Calu3 (cell line): ENCODE measurements at regions not wholly inside any gene's neighbourhood (a gene's known extent, or its start where the extent isn't known, plus 50 kb on each side); places are given as distances from the start of the nearest gene placed in this dataset.

Experiments
- BruUV-seq: library from RNA; stranded (reverse); fragments of 400-500 nt; replicated peaks from 2 replicates; lab custom pipeline; 2021; lab: Mats Ljungman, UMichigan
- CTCF ChIA-PET: fragments of 300-600 bp; sonication (Branson Sonifier 250); formaldehyde crosslinking; loops from one replicate; lab custom pipeline; 2022; ENCODE audit warnings: antibody characterized with exemption; lab: Charles Lee
- DNase-seq: peaks from one replicate; pipeline ENCODE4 v3.0.0; 2022
- H3K27ac Mint-ChIP-seq: one replicate; pipeline ENCODE4 v1.8.0; 2022; ENCODE audit warnings: mixed read lengths; ENCODE audit not compliant: unreplicated experiment
- H3K27me3 Mint-ChIP-seq: one replicate; pipeline ENCODE4 v1.8.0; 2022; ENCODE audit warnings: mixed read lengths; ENCODE audit not compliant: unreplicated experiment
- H3K36me3 Mint-ChIP-seq: one replicate; pipeline ENCODE4 v1.8.0; 2022; ENCODE audit warnings: mild to moderate bottlenecking, moderate library complexity, mixed read lengths; ENCODE audit not compliant: insufficient read depth, unreplicated experiment
- H3K4me1 Mint-ChIP-seq: one replicate; pipeline ENCODE4 v1.8.0; 2022; ENCODE audit warnings: mild to moderate bottlenecking, low read depth, mixed read lengths; ENCODE audit not compliant: unreplicated experiment
- H3K4me3 Mint-ChIP-seq: one replicate; pipeline ENCODE4 v1.8.0; 2022; ENCODE audit warnings: mild to moderate bottlenecking, low read depth, moderate library complexity, mixed read lengths; ENCODE audit not compliant: unreplicated experiment
- H3K9me3 Mint-ChIP-seq: one replicate; pipeline ENCODE4 v1.8.0; 2022; ENCODE audit warnings: low read depth, mixed read lengths; ENCODE audit not compliant: unreplicated experiment
- intact Hi-C: fragments of 100-400 bp; cut with micrococcal nuclease; formaldehyde crosslinking; loops from one replicate; pipeline ENCODE4 v1.10.0; 2022; ENCODE audit not compliant: unreplicated experiment
- TF ChIP-seq, protein P1 (sequence below): fragments of 200-600 bp; IDR thresholded peaks from one replicate; pipeline ENCODE4 v1.8.0; 2022; ENCODE audit warnings: antibody characterized with exemption; ENCODE audit not compliant: unreplicated experiment

DNA sequence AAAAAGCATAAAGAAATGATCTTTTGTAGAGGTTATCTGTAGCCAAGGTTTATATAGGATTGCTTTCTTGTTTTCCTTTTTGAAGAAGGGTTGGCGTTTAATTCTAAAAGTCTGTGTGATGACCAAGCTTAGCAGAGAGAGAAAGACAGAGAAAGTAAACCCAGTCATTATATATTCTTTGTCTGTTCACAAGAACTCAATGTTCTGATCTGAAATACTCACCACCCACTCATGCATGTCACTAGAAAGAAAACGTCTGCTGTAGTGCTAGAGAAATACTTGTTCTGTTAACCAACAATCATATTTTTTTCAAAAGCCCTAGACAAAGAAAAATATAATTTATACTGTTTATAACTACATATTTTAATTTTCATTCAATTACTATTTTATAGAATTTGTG is 173.7 kb upstream of the SLITRK5 start:
- CTCF ChIA-PET: no interaction called here
- no peak for DNase-seq
- Mint-ChIP-seq H3K4me3 (no peak overlapping the region), H3K36me3 (no peaks in the 10 kb centered on the region), H3K27me3 (no peaks in the 10 kb centered on the region), H3K4me1 (no peaks in the 10 kb centered on the region), H3K27ac (no peak overlapping the region), H3K9me3 (no peaks in the 10 kb centered on the region)
- TF ChIP-seq, protein P1, sequence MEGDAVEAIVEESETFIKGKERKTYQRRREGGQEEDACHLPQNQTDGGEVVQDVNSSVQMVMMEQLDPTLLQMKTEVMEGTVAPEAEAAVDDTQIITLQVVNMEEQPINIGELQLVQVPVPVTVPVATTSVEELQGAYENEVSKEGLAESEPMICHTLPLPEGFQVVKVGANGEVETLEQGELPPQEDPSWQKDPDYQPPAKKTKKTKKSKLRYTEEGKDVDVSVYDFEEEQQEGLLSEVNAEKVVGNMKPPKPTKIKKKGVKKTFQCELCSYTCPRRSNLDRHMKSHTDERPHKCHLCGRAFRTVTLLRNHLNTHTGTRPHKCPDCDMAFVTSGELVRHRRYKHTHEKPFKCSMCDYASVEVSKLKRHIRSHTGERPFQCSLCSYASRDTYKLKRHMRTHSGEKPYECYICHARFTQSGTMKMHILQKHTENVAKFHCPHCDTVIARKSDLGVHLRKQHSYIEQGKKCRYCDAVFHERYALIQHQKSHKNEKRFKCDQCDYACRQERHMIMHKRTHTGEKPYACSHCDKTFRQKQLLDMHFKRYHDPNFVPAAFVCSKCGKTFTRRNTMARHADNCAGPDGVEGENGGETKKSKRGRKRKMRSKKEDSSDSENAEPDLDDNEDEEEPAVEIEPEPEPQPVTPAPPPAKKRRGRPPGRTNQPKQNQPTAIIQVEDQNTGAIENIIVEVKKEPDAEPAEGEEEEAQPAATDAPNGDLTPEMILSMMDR: no peak
- no TSS peak for BruUV-seq
- intact Hi-C loops: no loop called here

DNA sequence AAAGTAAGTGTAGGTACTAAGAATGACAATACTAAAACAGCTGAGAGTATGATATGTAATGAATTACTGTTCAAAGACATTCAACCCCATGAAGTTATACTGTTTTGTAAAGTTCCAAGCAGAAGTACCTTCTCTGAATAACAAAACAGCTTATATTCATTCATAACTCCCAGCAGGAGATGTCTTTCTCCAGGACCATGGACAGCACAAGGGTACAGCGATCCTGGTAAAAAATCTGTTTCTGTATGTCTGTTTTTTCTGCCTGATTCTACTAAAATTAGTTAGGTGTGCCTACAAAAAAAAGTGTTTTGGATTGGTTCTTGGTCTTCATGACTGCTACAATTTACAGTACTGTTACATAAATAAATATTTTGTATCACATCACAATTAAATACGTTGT is 172.5 kb upstream of the SLITRK5 start:
- Mint-ChIP-seq H3K4me1 (no peaks in the 10 kb centered on the region), H3K4me3 (no peak overlapping the region), H3K27me3 (no peaks in the 10 kb centered on the region), H3K9me3 (no peaks in the 10 kb centered on the region), H3K36me3 (no peaks in the 10 kb centered on the region), H3K27ac (no peak overlapping the region)
- CTCF ChIA-PET: no interaction called here
- TF ChIP-seq, protein P1: no peak
- BruUV-seq: no TSS peak
- no peak for DNase-seq
- intact Hi-C loops: no loop called here

DNA sequence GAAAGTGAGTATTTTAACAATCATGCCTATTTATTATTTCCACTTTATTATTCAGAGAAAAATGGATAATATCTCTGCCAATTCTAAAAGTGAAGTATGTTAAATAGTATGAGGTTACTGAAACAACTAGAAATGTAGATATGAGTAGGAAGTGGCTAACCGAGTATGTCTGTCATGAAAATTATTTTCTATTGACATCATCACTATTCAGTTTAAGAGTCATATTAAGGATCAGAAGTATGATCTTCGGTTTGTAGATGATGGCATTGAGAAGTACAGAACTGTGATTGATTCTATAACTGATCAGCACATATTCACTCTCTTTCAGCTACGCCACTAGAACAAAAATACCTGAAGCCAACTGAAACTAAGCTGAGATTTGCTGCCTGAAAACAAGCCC is 146.4 kb upstream of the SLITRK5 start:
- CTCF ChIA-PET: no interaction called here
- Mint-ChIP-seq H3K27ac (no peak overlapping the region), H3K9me3 (peaks cover 3% of the 10 kb centered on the region), H3K27me3 (no peaks in the 10 kb centered on the region), H3K4me3 (no peak overlapping the region), H3K36me3 (no peaks in the 10 kb centered on the region), H3K4me1 (no peaks in the 10 kb centered on the region)
- intact Hi-C loops: no loop called here
- no peak for DNase-seq
- TF ChIP-seq, protein P1: no peak
- BruUV-seq: no TSS peak

DNA sequence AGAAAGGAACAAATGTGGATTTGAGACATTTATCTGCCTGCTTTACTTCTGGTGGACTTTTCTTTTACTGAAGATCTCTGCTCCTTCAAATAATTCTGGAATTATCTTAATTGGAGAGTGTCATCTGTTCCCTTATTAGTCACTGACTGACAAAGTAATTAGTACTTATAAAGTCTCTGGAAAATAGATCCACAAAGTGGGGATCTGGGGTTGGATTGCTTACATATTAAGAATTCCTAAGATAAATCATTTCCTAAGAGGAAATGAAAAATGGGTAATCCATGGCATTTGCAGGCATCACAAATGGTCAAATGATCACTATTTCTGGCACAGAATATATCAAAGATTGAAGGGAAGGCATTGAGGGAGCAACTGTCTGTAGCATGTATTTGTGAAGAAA is 137.4 kb upstream of the SLITRK5 start:
- H3K4me3 Mint-ChIP-seq: no peak overlapping the region
- TF ChIP-seq, protein P1: no peak
- no peaks in the 10 kb centered on the region for H3K27me3 Mint-ChIP-seq

More for the DNA sequence above, 137.4 kb upstream of the SLITRK5 start:
- no peaks in the 10 kb centered on the region for H3K36me3 Mint-ChIP-seq
- CTCF ChIA-PET: no interaction called here
- no TSS peak for BruUV-seq
- DNase-seq: no peak
- peaks cover 3% of the 10 kb centered on the region for H3K9me3 Mint-ChIP-seq
- no peaks in the 10 kb centered on the region for H3K4me1 Mint-ChIP-seq
- intact Hi-C loops: no loop called here
- no peak overlapping the region for H3K27ac Mint-ChIP-seq
